HepG2 (cell line): ENCODE measurements at regions not wholly inside any gene's neighbourhood (a gene's known extent, or its start where the extent isn't known, plus 50 kb on each side); places are given as distances from the start of the nearest gene placed in this dataset.
"Not testable (repeated sequence)": the region's sequence is repeated elsewhere in the genome, so short reads cannot be mapped to it uniquely, and the experiment has no call there.

ENCODE experiments used
- CTCF ChIP-seq: sonication (generic); formaldehyde crosslinking; IDR thresholded peaks from 2 replicates; pipeline ENCODE4 v1.5.0; 2020; ENCODE audit warnings: mild to moderate bottlenecking, missing genetic modification reagents, moderate library complexity
- MAX ChIP-seq: IDR thresholded peaks from 2 replicates; pipeline ENCODE4 v1.6.1; 2012; ENCODE audit warnings: inconsistent platforms
- TCF12 ChIP-seq, 2 experiments: fragments of 450-650 bp in 1 of 2; sonication (generic) in 1 of 2; formaldehyde crosslinking in 1 of 2; IDR thresholded peaks; 2 replicates each; pipeline versions ENCODE4 v1.6.1 to v1.8.0; 2017 to 2022; ENCODE audit warnings: antibody characterized with exemption in 1 of 2, mild to moderate bottlenecking in 1 of 2, missing genetic modification reagents in 1 of 2, moderate library complexity in 1 of 2
- ZBTB38 ChIP-seq: sonication (generic); formaldehyde crosslinking; IDR thresholded peaks from 2 replicates; pipeline ENCODE4 v1.5.1; 2020; ENCODE audit warnings: mild to moderate bottlenecking, missing genetic modification reagents
- ZBTB46 ChIP-seq: sonication (generic); formaldehyde crosslinking; IDR thresholded peaks from 2 replicates; pipeline ENCODE4 v1.4.0; 2020; ENCODE audit warnings: mild to moderate bottlenecking, missing genetic modification reagents, borderline replicate concordance
- ZFX ChIP-seq: sonication (generic); formaldehyde crosslinking; IDR thresholded peaks from 2 replicates; pipeline ENCODE4 v1.4.0; 2020; ENCODE audit warnings: mild to moderate bottlenecking, low read depth, missing genetic modification reagents, moderate library complexity

GRCh38 chr7:38331853-38332595 lies 58.6 kb upstream of the TARP start:
- TF ChIP-seq MAX; ZBTB38 (CRISPR knock-in tag); CTCF (CRISPR knock-in tag); ZFX (CRISPR knock-in tag); TCF12 (IDR thresholded peaks at IDR 0.05); TCF12 (CRISPR knock-in tag; IDR thresholded peaks at IDR 0.05); ZBTB46: not testable (repeated sequence)
